Breast epithelium (tissue), 3 donors: ENCODE measurements at regions not wholly inside any gene's neighbourhood (a gene's known extent, or its start where the extent isn't known, plus 50 kb on each side); places are given as distances from the start of the nearest gene placed in this dataset.

Experiments
- POLR2A ChIP-seq: fragments of 450-650 bp; IDR thresholded peaks from one replicate; pipeline ENCODE4 v1.6.1; 2016; ENCODE audit warnings: antibody characterized with exemption, mild to moderate bottlenecking, moderate library complexity
- POLR2AphosphoS5 ChIP-seq, 3 donors: sonication (generic); formaldehyde crosslinking; IDR thresholded peaks; one replicate each; pipeline ENCODE4 v1.6.1; 2017; ENCODE audit warnings: antibody characterized with exemption in 3 of 3

GRCh38 chr20:56160956-56161355 lies 87.6 kb upstream of the MC3R start:
- no peak for TF ChIP-seq POLR2AphosphoS5 (IDR thresholded peaks at IDR 0.05)
- TF ChIP-seq POLR2A, result no peak
